K562 (cell line): ENCODE measurements at regions not wholly inside any gene's neighbourhood (a gene's known extent, or its start where the extent isn't known, plus 50 kb on each side); places are given as distances from the start of the nearest gene placed in this dataset.
A peak's percentile ranks its signal among the peaks of the same experiment; 100 is the strongest.

Experiments used
- ATAC-seq: fragments of 200-7000 bp; cut with Tn5 transposase; 3 replicates; pipeline ENCODE4 v1.9.1; 2020; ENCODE audit warnings: moderate library complexity
- BruUV-seq: library from RNA; stranded (reverse); fragments of 400-500 nt; replicated peaks from 2 replicates; lab custom pipeline; 2021; lab: Mats Ljungman, UMichigan
- CTCF ChIA-PET: fragments of 300-600 bp; formaldehyde crosslinking; extraction: SDS; loops from one replicate; lab custom pipeline; 2021; ENCODE audit warnings: low intra/inter-chr PET ratio; lab: Yijun Ruan, JAX
- POLR2A ChIA-PET: fragments of 300-600, 350-650 bp; sonication (Branson Sonifier 250); formaldehyde crosslinking; extraction: SDS; loops from one replicate; lab custom pipeline; 2021; ENCODE audit warnings: antibody characterized with exemption, inconsistent platforms; lab: Yijun Ruan, JAX
- DNase-seq, 4 experiments: peaks; one replicate each; pipeline versions ENCODE4 v3.0.0 to v3.0.0-alpha.2; 2011 to 2018; ENCODE audit warnings: low spot score in 3 of 4, mixed read lengths in 3 of 4; ENCODE audit errors: extremely low read depth in 1 of 4
- FAIRE-seq: peaks from 2 replicates; lab custom pipeline; 2011; peaks lifted over from hg19 to GRCh38; lab: Jason Lieb, UNC
- H2AFZ ChIP-seq: 2 replicates; pipeline ENCODE4 v1.6.0; 2011; ENCODE audit warnings: low read depth, low read length, control low read depth, inconsistent platforms
- H3K27ac ChIP-seq: fragments of 200-600 bp; 3 replicates; pipeline ENCODE4 v1.8.0; 2011; ENCODE audit warnings: low read depth, mild to moderate bottlenecking, control low read depth, inconsistent platforms, low read length, moderate library complexity, mixed read lengths; ENCODE audit errors: extremely low read depth
- H3K27me3 ChIP-seq, 2 experiments: fragments of 300-600 bp in 1 of 2; 2 replicates in 1 of 2; 3 replicates in 1 of 2; pipeline versions ENCODE4 v1.6.0 to v1.8.0; 2011; ENCODE audit warnings: inconsistent platforms in 2 of 2, low read length in 2 of 2, mild to moderate bottlenecking in 1 of 2, mixed read lengths in 1 of 2, moderate library complexity in 1 of 2; ENCODE audit not compliant: control insufficient read depth in 2 of 2, insufficient read depth in 2 of 2
- H3K36me3 ChIP-seq: fragments of 300-600 bp; 3 replicates; pipeline ENCODE4 v1.8.0; 2011; ENCODE audit warnings: mild to moderate bottlenecking, low read length, inconsistent platforms; ENCODE audit not compliant: control insufficient read depth, insufficient read depth
- H3K4me1 ChIP-seq, 2 experiments: fragments of 200-600 bp in 1 of 2; replicated peaks in 1 of 2; 2 replicates in 1 of 2; 3 replicates in 1 of 2; pipeline versions ENCODE4 v1.5.1 to v1.8.0; 2011; ENCODE audit warnings: inconsistent platforms in 2 of 2, low read length in 2 of 2, mild to moderate bottlenecking in 1 of 2, mixed read lengths in 1 of 2, moderate library complexity in 1 of 2; ENCODE audit not compliant: control insufficient read depth in 2 of 2, insufficient read depth in 2 of 2
- H3K4me2 ChIP-seq: 2 replicates; pipeline ENCODE4 v1.6.1; 2011; ENCODE audit warnings: low read length, control low read depth, inconsistent platforms, mixed read lengths; ENCODE audit not compliant: insufficient read depth
- H3K4me3 ChIP-seq: fragments of 200-600 bp; sonication (generic), shearing (Covaris generic); 2 replicates; pipeline ENCODE4 v1.5.1; 2016; ENCODE audit warnings: control low read depth, inconsistent platforms
- H3K79me2 ChIP-seq: fragments of 200-600 bp; 3 replicates; pipeline ENCODE4 v1.8.0; 2011; ENCODE audit warnings: low read length, inconsistent platforms; ENCODE audit not compliant: control insufficient read depth, insufficient read depth
- H3K9ac ChIP-seq, 2 experiments: 2 replicates each; pipeline versions ENCODE4 v1.6.0 to v1.6.1; 2011; ENCODE audit warnings: low read depth in 2 of 2, low read length in 2 of 2, control low read depth in 1 of 2, inconsistent platforms in 1 of 2, mild to moderate bottlenecking in 1 of 2, mixed read lengths in 1 of 2; ENCODE audit not compliant: insufficient read depth in 1 of 2
- H3K9me1 ChIP-seq: one replicate; pipeline ENCODE4 v1.6.0; 2011; ENCODE audit warnings: inconsistent platforms, mild to moderate bottlenecking, low read length, moderate library complexity; ENCODE audit not compliant: control insufficient read depth, insufficient read depth
- H3K9me3 ChIP-seq: replicated peaks from 2 replicates; pipeline ENCODE4 v1.5.1; 2011; ENCODE audit warnings: low read depth, low read length, inconsistent platforms; ENCODE audit not compliant: control insufficient read depth, insufficient read depth
- H4K20me1 ChIP-seq: replicated peaks from 2 replicates; pipeline ENCODE4 v1.6.1; 2011; ENCODE audit warnings: low read length, inconsistent platforms, mixed read lengths; ENCODE audit not compliant: control insufficient read depth, insufficient read depth
- ARNT ChIP-seq, 2 experiments: fragments of 450-650 bp; IDR thresholded peaks; 2 replicates each; pipeline ENCODE4 v1.6.1; 2016; ENCODE audit warnings: mild to moderate bottlenecking in 1 of 2
- DLX4 ChIP-seq: fragments of 250-450 bp; sonication (Bioruptor Pico); IDR thresholded peaks from 2 replicates; pipeline ENCODE4 v1.6.1; 2021; ENCODE audit warnings: mild to moderate bottlenecking
- FOXJ3 ChIP-seq: sonication (generic); formaldehyde crosslinking; IDR thresholded peaks from 2 replicates; pipeline ENCODE4 v1.4.0; 2020; ENCODE audit warnings: mild to moderate bottlenecking, missing genetic modification reagents
- ID3 ChIP-seq, 2 experiments: fragments of 250-450 bp in 1 of 2; fragments of 450-650 bp in 1 of 2; sonication (Bioruptor Pico) in 1 of 2; IDR thresholded peaks; 2 replicates each; pipeline versions ENCODE4 v1.6.1 to v1.8.0; 2016 to 2021; ENCODE audit warnings: mild to moderate bottlenecking in 2 of 2, moderate library complexity in 2 of 2, missing compliant biosample characterization in 1 of 2, missing genetic modification characterization in 1 of 2
- KAT8 ChIP-seq: fragments of 450-650 bp; IDR thresholded peaks from 2 replicates; pipeline ENCODE4 v1.6.1; 2016; ENCODE audit warnings: low read depth, mild to moderate bottlenecking
- KLF16 ChIP-seq: IDR thresholded peaks from 2 replicates; pipeline ENCODE4 v1.6.1; 2016; ENCODE audit warnings: antibody characterized with exemption
- PRMT5 ChIP-seq: sonication (generic); formaldehyde crosslinking; IDR thresholded peaks from 2 replicates; pipeline ENCODE4 v1.5.0; 2020; ENCODE audit warnings: missing genetic modification reagents
- RERE ChIP-seq: sonication (generic); formaldehyde crosslinking; IDR thresholded peaks from 2 replicates; pipeline ENCODE4 v1.8.0; 2023; ENCODE audit warnings: missing genetic modification reagents, mild to moderate bottlenecking, borderline replicate concordance
- SMARCC2 ChIP-seq: fragments of 450-650 bp; IDR thresholded peaks from 2 replicates; pipeline ENCODE4 v1.6.1; 2017; ENCODE audit warnings: antibody characterized with exemption, moderate library complexity, mild to moderate bottlenecking, low read depth
- TCF15 ChIP-seq: fragments of 250-450 bp; sonication (Bioruptor Pico); IDR thresholded peaks from 2 replicates; pipeline ENCODE4 v1.8.0; 2022; ENCODE audit warnings: moderate library complexity, mild to moderate bottlenecking, inconsistent platforms
- WHSC1 ChIP-seq: IDR thresholded peaks from one replicate; pipeline ENCODE4 v1.6.1; 2012; ENCODE audit warnings: low read length, control low read depth, inconsistent platforms
- WGBS: fragments of 100-300 bp; shearing (Covaris generic); methylation state at CpG from one replicate; pipeline ENCODE4 v1.1.6; 2016; ENCODE audit warnings: low coverage, mixed read lengths; ENCODE audit not compliant: insufficient coverage; ENCODE audit errors: missing lambda C conversion rate; 5-methylcytosine and 5-hydroxymethylcytosine counted together
- in situ Hi-C: fragments of 300-500 bp; cut with MboI; formaldehyde crosslinking; loops from 4 replicates; pipeline ENCODE4 v1.15.0; 2018; ENCODE audit warnings: inconsistent platforms, mixed read lengths
- intact Hi-C: fragments of 100-400 bp; cut with micrococcal nuclease; formaldehyde crosslinking; loops from 2 replicates; pipeline ENCODE4 v1.14.2; 2022

- FAIRE-seq: no peak
Observed at GRCh38 chr5:6215891-6216290, 162.5 kb downstream of the MED10 start.

GRCh38 chr5:6212244-6212643 lies 166.1 kb downstream of the MED10 start:
- Histone ChIP-seq H3K9me3 (no peaks in the 10 kb centered on the region), H3K79me2 (no peaks in the 10 kb centered on the region), H4K20me1 (0 out of 2 replicates have a peak, but pooled peaks cover 5% of the 10 kb centered on the region), H3K27ac (no peak overlapping the region), H2AFZ (no peak overlapping the region), H3K4me3 (no peak overlapping the region), H3K4me1 (no peaks in the 10 kb centered on the region), H3K36me3 (no peaks in the 10 kb centered on the region), H3K9ac (no peak overlapping the region), H3K9me1 (no peaks in the 10 kb centered on the region), H3K4me2 (no peak overlapping the region), H3K27me3 (peaks cover 0 to 21% of the 10 kb centered on the region in 2 experiments; a peak in 3 of 5 replicates)
- ATAC-seq (no peak), DNase-seq (no peak), FAIRE-seq (peak; percentile 51)
- no TSS peak for BruUV-seq
- intact Hi-C loops: no loop called here
- CTCF ChIA-PET: no interaction called here
- POLR2A ChIA-PET: no interaction called here
- in situ Hi-C loops: no loop called here
- 0% methylated on average over 1 of the region's 1 CpG for WGBS
- TF ChIP-seq KAT8: no peak
- TF ChIP-seq RERE: no peak
- TF ChIP-seq KLF16: no peak
- TF ChIP-seq WHSC1: no peak
- no peak for TF ChIP-seq TCF15

More at GRCh38 chr5:6215891-6216290, 162.5 kb downstream of the MED10 start:
- WGBS: 1% methylated on average over 8 of the region's 8 CpGs
- no peak for ATAC-seq
- POLR2A ChIA-PET: no interaction called here
- Histone ChIP-seq H3K36me3 (no peaks in the 10 kb centered on the region), H3K27me3 (peaks cover 0 to 45% of the 10 kb centered on the region in 2 experiments; a peak in 3 of 5 replicates), H3K9ac (no peak overlapping the region), H2AFZ (no peak overlapping the region), H3K27ac (no peak overlapping the region), H3K4me3 (no peak overlapping the region), H3K79me2 (no peaks in the 10 kb centered on the region), H4K20me1 (0 out of 2 replicates have a peak, but pooled peaks cover 5% of the 10 kb centered on the region), H3K9me3 (no peaks in the 10 kb centered on the region), H3K4me2 (no peak overlapping the region), H3K4me1 (no peaks in the 10 kb centered on the region; a peak in 1 of 5 replicates), H3K9me1 (no peaks in the 10 kb centered on the region)
- intact Hi-C loops: no loop called here
- no TSS peak for BruUV-seq
- CTCF ChIA-PET: no interaction called here
- in situ Hi-C loops: no loop called here
- TF ChIP-seq SMARCC2: no peak
- TF ChIP-seq ID3 (CRISPR knock-in tag; IDR thresholded peaks at IDR 0.05): no peak
- no peak for TF ChIP-seq ID3 (tag; IDR thresholded peaks at IDR 0.05)
- TF ChIP-seq PRMT5 (CRISPR knock-in tag): no peak
- no peak for TF ChIP-seq ARNT (IDR thresholded peaks at IDR 0.05)
- TF ChIP-seq FOXJ3 (CRISPR knock-in tag): no peak
- TF ChIP-seq DLX4 (CRISPR knock-in tag): no peak
- no peak for DNase-seq
